ENCODE measurements at regions not wholly inside any gene's neighbourhood (a gene's known extent, or its start where the extent isn't known, plus 50 kb on each side); places are given as distances from the start of the nearest gene placed in this dataset.

GRCh38 chr1:4494027-4494426, 160.4 kb upstream of the AJAP1 start:
- Histone ChIP-seq H3K36me3 (ENCODE audit: control insufficient read depth in 2 of 3, insufficient read depth in 3 of 3, low read length in 3 of 3) (no peaks in the 10 kb centered on the region), H3K4me1 (ENCODE audit: control insufficient read depth in 2 of 3, insufficient read depth in 2 of 3, low read depth in 1 of 3, low read length in 3 of 3) (no peaks in the 10 kb centered on the region), H3K9ac (ENCODE audit: low read length in 3 of 3) (no peak overlapping the region), H3K27ac (ENCODE audit: low read depth in 2 of 2, low read length in 2 of 2) (no peak overlapping the region), H3K9me3 (ENCODE audit: control insufficient read depth in 2 of 3, insufficient read depth in 1 of 3, low read length in 3 of 3) (no peaks in the 10 kb centered on the region), H3K4me3 (ENCODE audit: low read length in 3 of 3) (no peak overlapping the region), H3K27me3 (ENCODE audit: control insufficient read depth, insufficient read depth, low read length) (no peaks in the 10 kb centered on the region)
- intact Hi-C loops (cut with DNase I): no loop called here
- no peak for TF ChIP-seq CTCF (IDR thresholded peaks at IDR 0.05; ENCODE audit: borderline replicate concordance, extremely low read depth, insufficient read depth)
- no peak for FAIRE-seq
- no peak for DNase-seq

GRCh38 chr1:4494558-4494957, 159.9 kb upstream of the AJAP1 start:
- TF ChIP-seq CTCF (IDR thresholded peaks at IDR 0.05; ENCODE audit: borderline replicate concordance, extremely low read depth, insufficient read depth): peak; percentile 35
- FAIRE-seq: no peak
- intact Hi-C loops (cut with DNase I): no loop called here

GRCh38 chr1:4495809-4496208, 158.6 kb upstream of the AJAP1 start:
- Histone ChIP-seq H3K27me3 (ENCODE audit: control insufficient read depth, insufficient read depth, low read length) (no peaks in the 10 kb centered on the region), H3K4me1 (ENCODE audit: control insufficient read depth in 2 of 3, insufficient read depth in 2 of 3, low read depth in 1 of 3, low read length in 3 of 3) (no peaks in the 10 kb centered on the region), H3K36me3 (ENCODE audit: control insufficient read depth in 2 of 3, insufficient read depth in 3 of 3, low read length in 3 of 3) (no peaks in the 10 kb centered on the region), H3K27ac (ENCODE audit: low read depth in 2 of 2, low read length in 2 of 2) (no peak overlapping the region), H3K9ac (ENCODE audit: low read length in 3 of 3) (no peak overlapping the region), H3K4me3 (ENCODE audit: low read length in 3 of 3) (no peak overlapping the region), H3K9me3 (ENCODE audit: control insufficient read depth in 2 of 3, insufficient read depth in 1 of 3, low read length in 3 of 3) (no peaks in the 10 kb centered on the region)
- no peak for TF ChIP-seq CTCF (IDR thresholded peaks at IDR 0.05; ENCODE audit: borderline replicate concordance, extremely low read depth, insufficient read depth)
- no peak for FAIRE-seq
- DNase-seq: no peak
- intact Hi-C loops (cut with DNase I): no loop called here

More at GRCh38 chr1:4494558-4494957, 159.9 kb upstream of the AJAP1 start:
- Histone ChIP-seq H3K4me1 (ENCODE audit: control insufficient read depth in 2 of 3, insufficient read depth in 2 of 3, low read depth in 1 of 3, low read length in 3 of 3) (no peaks in the 10 kb centered on the region), H3K9me3 (ENCODE audit: control insufficient read depth in 2 of 3, insufficient read depth in 1 of 3, low read length in 3 of 3) (no peaks in the 10 kb centered on the region), H3K9ac (ENCODE audit: low read length in 3 of 3) (no peak overlapping the region), H3K4me3 (ENCODE audit: low read length in 3 of 3) (no peak overlapping the region), H3K27me3 (ENCODE audit: control insufficient read depth, insufficient read depth, low read length) (no peaks in the 10 kb centered on the region), H3K27ac (ENCODE audit: low read depth in 2 of 2, low read length in 2 of 2) (no peak overlapping the region), H3K36me3 (ENCODE audit: control insufficient read depth in 2 of 3, insufficient read depth in 3 of 3, low read length in 3 of 3) (no peaks in the 10 kb centered on the region)
- peak in 3 of 5 donors; percentile 18 to 57 (median 27) for DNase-seq

GRCh38 chr1:4500441-4500840, 154.0 kb upstream of the AJAP1 start:
- Histone ChIP-seq H3K27me3 (ENCODE audit: control insufficient read depth, insufficient read depth, low read length) (no peaks in the 10 kb centered on the region), H3K27ac (ENCODE audit: low read depth in 2 of 2, low read length in 2 of 2) (no peak overlapping the region), H3K4me3 (ENCODE audit: low read length in 3 of 3) (no peak overlapping the region), H3K36me3 (ENCODE audit: control insufficient read depth in 2 of 3, insufficient read depth in 3 of 3, low read length in 3 of 3) (no peaks in the 10 kb centered on the region), H3K4me1 (ENCODE audit: control insufficient read depth in 2 of 3, insufficient read depth in 2 of 3, low read depth in 1 of 3, low read length in 3 of 3) (no peaks in the 10 kb centered on the region), H3K9ac (ENCODE audit: low read length in 3 of 3) (no peak overlapping the region), H3K9me3 (ENCODE audit: control insufficient read depth in 2 of 3, insufficient read depth in 1 of 3, low read length in 3 of 3) (no peaks in the 10 kb centered on the region)
- no peak for TF ChIP-seq CTCF (IDR thresholded peaks at IDR 0.05; ENCODE audit: borderline replicate concordance, extremely low read depth, insufficient read depth)
- FAIRE-seq (no peak), DNase-seq (no peak)
- intact Hi-C loops (cut with DNase I): no loop called here

All from kidney (tissue), 13 donors.